ENCODE measurements at regions not wholly inside any gene's neighbourhood (a gene's known extent, or its start where the extent isn't known, plus 50 kb on each side); places are given as distances from the start of the nearest gene placed in this dataset.
"Not testable (repeated sequence)": the region's sequence is repeated elsewhere in the genome, so short reads cannot be mapped to it uniquely, and the experiment has no call there.

DNA sequence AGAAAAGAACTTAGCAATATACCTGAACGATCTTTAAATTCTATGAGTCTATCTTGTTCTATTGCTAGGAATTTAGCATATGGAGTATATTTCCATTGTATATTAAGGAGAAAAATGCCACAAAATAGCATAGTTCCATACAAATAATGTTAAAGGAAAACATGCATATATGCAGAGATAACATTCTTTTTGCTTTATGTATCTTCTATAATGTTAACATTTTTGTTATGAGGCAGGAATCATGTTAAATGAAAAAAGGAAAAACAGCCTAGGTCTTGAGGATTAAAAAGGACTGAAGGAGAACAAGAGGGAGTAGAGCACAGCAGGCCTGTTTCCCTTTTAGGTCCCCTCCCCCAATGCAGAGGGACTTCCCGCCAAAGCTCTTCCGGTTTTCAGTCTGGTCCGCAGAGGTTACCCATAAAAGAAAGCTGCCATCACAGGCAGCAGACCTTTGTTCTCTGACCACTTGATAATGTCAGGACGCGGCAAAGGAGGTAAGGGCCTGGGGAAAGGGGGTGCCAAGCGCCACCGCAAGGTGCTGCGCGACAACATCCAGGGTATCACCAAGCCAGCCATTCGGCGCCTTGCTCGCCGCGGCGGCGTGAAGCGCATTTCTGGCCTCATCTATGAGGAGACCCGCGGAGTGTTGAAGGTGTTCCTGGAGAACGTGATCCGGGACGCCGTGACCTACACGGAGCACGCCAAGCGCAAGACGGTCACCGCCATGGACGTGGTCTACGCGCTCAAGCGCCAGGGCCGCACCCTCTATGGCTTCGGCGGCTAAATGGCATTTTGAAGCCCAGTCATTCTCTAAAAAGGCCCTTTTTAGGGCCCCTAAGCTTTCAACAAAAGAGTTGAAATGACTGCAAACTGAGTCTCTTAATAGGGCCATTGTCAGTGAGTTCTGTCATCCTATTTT is 108.4 kb upstream of the PRSS16 start:
- no peak for DNase-seq (ENCODE audit: low read depth)
- in situ Hi-C loops (cut with HindIII; ENCODE audit: low pct_unique_long_range_greater_than_20kb, low sequenced_read_pairs) = no loop called here

DNA sequence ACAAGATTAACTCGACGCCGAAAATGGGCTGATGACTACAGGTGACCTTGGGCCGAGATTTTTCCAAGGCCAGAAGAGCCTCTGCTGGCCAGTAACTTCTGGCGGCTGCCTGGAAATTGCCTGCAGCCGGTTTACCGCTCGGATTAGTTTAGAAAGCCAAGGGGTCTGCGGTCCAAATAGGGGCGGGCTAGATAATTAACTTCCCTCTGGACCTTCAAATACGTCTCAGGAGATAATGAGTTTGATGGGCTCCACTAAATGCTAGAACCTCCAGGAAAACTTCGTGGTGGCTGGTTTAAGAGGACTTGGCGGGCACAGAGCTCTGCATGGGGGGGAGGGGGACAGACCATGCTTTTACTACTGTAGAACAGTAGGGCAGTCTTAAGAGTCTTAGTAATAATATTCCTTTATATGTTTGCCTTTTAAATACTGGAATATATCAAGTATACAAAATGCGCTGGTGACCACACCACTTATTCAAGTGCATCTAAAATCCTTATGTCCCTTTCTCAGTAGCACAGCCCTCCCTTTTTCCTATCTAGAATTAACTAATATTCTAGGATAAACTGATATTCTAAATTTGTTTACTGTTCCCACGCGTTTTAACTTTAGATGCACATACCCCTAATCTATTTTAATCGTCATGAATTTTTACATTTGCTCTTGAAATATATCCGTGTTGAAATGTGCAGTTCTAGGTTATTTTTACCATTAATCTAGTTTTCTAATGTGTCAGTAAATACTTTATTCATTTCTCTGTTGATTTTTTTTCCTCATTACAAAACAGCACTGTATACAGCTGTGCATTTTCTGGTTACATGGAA is 107.5 kb upstream of the PRSS16 start:
- in situ Hi-C loops (cut with HindIII; ENCODE audit: low pct_unique_long_range_greater_than_20kb, low sequenced_read_pairs) = no loop called here
- no peak for DNase-seq (ENCODE audit: low read depth)

DNA sequence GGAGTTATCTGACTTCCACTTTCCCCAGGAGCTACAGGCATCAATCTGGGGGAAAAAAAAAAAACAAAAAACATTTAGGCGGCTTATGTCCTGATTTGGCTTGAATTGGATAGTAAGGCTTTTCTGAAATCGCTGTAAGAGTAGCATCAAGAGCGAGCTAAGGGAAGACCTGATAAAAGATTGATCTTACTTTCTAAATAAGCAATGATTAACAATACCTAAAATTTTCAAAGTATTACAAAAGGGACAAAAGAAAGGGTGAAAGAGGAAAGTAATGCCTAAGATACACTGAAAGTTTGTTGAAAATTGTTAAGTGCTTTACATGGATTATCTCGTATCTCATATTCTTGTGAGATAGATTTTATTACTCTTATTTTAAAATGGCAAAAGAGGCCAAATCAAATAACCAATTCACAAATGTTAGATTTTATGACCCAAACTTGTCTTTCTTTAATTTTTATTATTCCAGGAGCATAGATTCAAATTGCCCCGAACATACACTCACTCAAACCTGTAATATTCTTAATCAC is 106.4 kb upstream of the PRSS16 start:
- in situ Hi-C loops (cut with HindIII; ENCODE audit: low pct_unique_long_range_greater_than_20kb, low sequenced_read_pairs) = no loop called here

DNA sequence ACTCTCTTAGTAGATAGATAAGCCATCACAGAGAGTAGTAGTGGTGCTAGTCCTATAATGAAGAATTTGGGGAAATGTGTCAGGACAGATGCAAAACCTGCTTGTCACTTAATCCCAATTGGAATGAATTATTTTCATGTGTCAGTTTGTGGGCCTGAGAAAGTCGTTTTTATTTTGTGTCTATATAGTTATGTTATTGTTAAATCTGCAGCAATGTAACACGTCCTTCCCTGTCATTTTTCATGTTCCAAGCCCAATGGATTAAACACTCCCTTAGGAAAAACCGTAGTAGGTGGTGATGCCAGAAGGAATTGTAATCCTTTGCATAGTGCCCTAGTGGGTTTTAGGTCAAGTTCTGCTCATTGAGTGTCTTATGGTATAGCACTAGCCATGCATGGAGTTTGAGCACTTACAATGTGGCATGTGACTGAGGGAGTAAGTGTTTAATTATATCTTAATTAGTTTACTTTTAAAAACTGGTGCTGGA is 105.9 kb upstream of the PRSS16 start:
- no peak for DNase-seq (ENCODE audit: low read depth)
- in situ Hi-C loops (cut with HindIII; ENCODE audit: low pct_unique_long_range_greater_than_20kb, low sequenced_read_pairs) = no loop called here

More for the DNA sequence above, 106.4 kb upstream of the PRSS16 start:
- no peak for DNase-seq (ENCODE audit: low read depth)

DNA sequence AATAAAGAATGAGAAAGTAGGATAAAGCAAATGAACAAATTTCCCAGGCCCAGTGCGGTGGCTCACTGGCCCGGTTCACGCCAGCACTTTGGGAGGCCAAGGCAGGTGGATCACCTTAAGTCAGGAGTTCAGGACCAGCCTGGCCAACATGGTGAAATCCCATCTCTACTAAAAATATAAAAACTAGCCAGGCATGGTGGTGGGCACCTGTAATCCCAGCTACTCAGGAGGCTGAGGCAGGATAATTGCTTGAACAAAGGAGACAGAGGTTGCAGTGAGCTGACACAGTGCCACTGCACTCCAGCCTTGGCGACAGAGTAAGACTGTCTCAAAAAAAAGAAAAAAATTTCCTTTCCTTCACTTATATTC is 104.5 kb upstream of the PRSS16 start:
- DNase-seq (ENCODE audit: low read depth); in situ Hi-C loops (cut with HindIII; ENCODE audit: low pct_unique_long_range_greater_than_20kb, low sequenced_read_pairs): not testable (repeated sequence)

DNA sequence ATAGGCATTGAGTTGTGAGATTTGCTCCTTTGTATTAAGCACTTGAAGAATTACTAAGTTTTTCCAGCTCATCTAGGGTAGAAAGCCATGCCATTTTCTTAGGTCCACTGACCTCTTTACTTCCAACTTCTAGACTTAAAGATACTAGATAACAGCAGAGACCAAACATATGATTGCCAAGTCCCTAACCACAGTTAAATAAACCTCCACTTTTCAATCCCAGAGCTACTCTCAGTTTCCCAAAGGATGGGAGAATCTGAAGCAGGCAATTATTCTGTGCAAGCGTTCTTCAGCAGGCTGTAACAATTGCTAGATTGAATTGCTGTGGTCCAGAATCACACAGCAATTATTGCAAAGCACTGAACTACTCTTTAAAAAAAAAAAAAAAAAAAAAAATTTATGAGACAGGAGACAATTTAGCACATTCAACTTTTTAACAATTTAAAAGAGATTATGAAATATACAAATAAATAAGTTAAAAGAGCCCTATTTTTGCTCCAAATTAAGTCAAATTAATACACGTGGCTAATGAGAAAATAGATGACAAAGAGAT is 104.0 kb upstream of the PRSS16 start:
- in situ Hi-C loops (cut with HindIII; ENCODE audit: low pct_unique_long_range_greater_than_20kb, low sequenced_read_pairs) = no loop called here
- DNase-seq (ENCODE audit: low read depth) = no peak

DNA sequence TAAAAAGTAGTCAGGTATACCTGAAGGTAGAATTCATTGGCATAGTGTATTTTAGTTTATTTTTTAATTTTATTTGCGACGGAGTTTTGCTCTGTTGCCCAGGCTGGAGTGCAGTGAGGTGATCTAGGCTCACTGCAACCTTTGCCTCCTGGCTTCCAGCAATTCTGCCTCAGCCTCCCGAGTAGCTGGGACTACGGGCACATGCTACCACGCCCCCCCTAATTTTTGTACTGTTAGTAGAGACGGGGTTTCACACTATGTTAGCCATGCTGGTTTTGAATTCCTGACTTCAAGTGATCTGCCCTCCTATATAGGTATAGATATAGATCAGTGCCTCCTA is 102.8 kb upstream of the PRSS16 start:
- in situ Hi-C loops (cut with HindIII; ENCODE audit: low pct_unique_long_range_greater_than_20kb, low sequenced_read_pairs) = no loop called here
- DNase-seq (ENCODE audit: low read depth) = no peak

DNA sequence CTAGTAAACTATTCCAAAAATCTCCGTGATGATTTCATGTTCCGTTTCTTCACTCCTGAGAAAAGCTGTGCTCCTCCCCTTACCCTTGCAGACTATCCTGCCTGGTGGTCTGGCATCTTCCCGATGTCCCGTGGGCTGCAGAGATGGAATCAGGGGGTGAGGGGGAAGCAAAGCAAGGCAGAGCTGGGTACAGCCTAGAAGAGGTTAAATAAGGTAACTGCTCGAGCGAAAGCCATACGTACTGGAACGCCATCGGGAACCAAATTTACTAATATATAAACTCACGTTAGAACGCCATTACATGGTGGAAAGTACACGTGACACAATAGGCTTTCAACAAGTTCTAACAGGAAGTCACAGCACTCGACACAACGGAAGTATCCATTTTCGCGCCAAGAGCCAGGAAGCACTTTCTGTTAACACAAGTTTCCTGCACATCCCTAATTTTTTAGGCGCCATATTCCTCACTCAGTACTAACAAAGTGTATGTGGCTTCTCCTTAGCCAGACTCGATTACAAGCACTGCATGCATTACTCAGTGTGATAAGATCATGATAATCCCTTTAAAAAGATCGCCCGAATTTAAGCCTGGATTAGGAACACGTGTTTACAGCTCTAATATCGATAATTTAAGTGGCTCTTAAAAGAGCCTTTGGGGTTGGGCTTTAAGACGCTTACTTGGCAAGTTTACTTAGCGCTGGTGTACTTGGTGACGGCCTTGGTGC is 101.6 kb upstream of the PRSS16 start:
- in situ Hi-C loops (cut with HindIII; ENCODE audit: low pct_unique_long_range_greater_than_20kb, low sequenced_read_pairs) = no loop called here
- peak; percentile 86 for DNase-seq (ENCODE audit: low read depth)

DNA sequence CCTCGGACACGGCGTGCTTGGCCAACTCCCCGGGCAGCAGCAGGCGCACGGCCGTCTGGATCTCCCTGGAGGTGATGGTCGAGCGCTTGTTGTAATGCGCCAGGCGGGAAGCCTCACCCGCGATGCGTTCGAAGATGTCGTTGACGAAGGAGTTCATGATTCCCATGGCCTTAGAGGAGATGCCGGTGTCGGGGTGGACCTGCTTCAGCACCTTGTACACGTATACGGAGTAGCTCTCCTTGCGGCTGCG is 101.1 kb upstream of the PRSS16 start:
- DNase-seq (ENCODE audit: low read depth); in situ Hi-C loops (cut with HindIII; ENCODE audit: low pct_unique_long_range_greater_than_20kb, low sequenced_read_pairs): not testable (repeated sequence)

DNA sequence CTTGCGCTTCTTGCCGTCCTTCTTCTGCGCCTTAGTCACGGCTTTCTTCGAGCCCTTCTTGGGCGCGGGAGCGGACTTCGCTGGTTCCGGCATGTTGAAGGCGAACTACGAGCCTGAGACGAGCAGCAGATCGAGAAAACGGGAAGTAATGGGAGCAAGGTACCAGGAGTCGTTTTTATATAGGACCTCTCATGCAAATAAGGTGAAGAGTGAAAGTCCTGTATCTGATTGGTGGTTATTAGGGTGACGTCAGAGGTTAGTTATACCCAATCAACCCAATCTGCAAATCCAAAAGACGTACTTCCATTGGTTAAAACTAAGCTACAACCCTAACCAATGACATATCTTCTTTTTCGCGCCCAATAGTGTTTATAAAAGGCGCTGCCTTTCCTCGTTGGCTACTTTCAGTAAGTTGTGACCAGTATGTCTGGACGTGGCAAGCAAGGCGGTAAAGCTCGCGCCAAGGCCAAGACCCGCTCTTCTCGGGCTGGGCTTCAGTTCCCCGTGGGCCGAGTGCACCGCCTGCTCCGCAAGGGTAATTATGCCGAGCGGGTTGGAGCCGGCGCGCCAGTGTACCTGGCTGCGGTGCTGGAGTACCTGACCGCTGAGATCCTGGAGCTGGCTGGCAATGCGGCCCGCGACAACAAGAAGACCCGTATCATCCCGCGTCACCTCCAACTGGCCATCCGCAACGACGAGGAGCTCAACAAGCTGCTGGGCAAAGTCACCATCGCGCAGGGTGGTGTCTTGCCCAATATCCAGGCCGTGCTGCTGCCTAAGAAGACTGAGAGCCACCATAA is 100.6 kb upstream of the PRSS16 start:
- DNase-seq (ENCODE audit: low read depth) = peak; percentile 99
- in situ Hi-C loops (cut with HindIII; ENCODE audit: low pct_unique_long_range_greater_than_20kb, low sequenced_read_pairs) = no loop called here

DNA sequence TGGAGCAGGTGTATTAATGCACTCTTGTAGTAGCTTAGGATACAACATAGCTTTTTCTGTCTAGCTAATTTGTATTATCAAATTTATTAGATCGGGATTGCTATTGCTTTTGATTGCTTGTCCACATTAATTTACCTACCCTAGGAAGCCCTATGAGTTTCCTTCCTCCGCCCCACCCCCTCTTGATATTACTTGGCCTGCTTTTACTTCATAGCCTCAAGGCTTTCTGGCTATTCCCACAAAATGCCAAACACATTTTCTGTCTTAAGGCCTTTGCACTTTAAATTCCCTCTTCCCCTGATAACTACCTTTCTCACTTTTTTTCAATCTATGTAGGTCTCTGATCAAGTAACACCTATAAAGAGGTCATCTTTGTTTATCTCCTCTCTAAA is 99.1 kb upstream of the PRSS16 start:
- in situ Hi-C loops (cut with HindIII; ENCODE audit: low pct_unique_long_range_greater_than_20kb, low sequenced_read_pairs) = no loop called here
- DNase-seq (ENCODE audit: low read depth) = no peak

DNA sequence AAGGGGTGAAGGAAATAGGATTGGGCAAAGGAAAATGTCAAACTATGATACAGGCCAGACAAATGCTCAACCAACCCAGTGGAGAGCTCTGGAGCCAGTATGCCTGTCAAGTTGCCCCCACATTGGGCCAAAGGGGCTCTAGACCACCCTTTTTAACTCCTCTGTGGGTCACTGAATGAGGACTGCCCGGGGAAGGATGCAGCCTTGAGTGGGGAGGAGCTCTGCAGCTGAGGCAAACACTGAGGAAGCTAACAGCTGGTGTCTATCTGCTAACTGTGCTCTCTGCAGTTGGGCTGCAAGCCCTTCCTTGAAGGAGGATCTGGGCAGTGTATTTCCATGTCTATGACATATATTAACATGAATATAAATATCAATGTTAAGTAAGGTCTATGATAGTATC is 98.4 kb upstream of the PRSS16 start:
- no peak for DNase-seq (ENCODE audit: low read depth)
- in situ Hi-C loops (cut with HindIII; ENCODE audit: low pct_unique_long_range_greater_than_20kb, low sequenced_read_pairs) = no loop called here

DNA sequence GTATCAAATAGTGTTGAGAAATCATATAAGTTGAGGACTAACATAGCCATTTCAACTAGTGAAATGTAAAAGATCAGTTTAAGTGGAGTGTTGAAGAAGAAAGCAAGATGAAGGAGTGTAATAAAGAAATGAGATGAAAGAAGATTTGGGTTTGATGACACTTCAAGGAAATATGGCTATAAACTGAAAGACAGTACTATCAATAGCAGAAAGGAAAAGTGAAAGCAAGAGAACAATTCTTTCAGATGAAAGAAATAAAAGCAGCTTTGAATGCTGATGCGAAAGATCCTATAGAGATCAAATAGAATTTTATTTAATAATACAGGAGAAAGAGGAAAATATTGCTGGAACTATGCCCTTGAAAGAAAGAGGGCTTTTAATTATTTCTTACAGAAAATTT is 92.8 kb upstream of the PRSS16 start:
- no peak for DNase-seq (ENCODE audit: low read depth)
- in situ Hi-C loops (cut with HindIII; ENCODE audit: low pct_unique_long_range_greater_than_20kb, low sequenced_read_pairs) = loop anchor here (25.0 kb wide), 1 partner anchor 733 kb away; a partner anchor contains a TSS

DNA sequence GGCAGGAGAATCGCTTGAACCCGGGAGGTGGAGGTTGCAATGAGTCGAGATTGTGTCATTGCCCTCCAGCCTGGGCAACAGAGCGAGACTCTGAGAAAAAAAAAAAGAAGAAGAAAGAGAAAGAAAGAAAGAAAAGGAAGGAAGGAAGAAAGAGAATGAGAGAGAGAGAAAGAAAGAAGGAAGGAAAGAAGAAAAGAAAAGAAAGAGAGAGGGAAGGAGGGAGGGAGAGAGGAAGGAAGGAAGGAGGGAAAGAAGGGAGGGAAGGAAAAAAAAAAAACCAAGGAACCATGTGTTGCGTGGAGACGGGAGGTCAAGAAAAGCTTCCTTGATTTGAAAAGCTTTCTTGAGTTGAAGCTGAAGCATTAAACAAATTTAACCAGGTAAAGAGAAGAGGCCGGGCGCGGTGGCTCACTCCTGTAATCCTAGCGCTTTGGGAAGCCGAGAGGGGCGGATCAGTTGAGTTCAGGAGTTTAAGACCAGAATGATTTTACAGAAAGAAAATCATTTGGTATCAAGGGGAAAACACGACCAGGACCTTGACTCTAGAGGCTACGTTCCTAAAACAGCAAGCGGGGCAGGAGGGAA is 90.5 kb upstream of the PRSS16 start:
- in situ Hi-C loops (cut with HindIII; ENCODE audit: low pct_unique_long_range_greater_than_20kb, low sequenced_read_pairs) = loop anchor here (25.0 kb wide), 1 partner anchor 730 kb away; a partner anchor contains a TSS

DNA sequence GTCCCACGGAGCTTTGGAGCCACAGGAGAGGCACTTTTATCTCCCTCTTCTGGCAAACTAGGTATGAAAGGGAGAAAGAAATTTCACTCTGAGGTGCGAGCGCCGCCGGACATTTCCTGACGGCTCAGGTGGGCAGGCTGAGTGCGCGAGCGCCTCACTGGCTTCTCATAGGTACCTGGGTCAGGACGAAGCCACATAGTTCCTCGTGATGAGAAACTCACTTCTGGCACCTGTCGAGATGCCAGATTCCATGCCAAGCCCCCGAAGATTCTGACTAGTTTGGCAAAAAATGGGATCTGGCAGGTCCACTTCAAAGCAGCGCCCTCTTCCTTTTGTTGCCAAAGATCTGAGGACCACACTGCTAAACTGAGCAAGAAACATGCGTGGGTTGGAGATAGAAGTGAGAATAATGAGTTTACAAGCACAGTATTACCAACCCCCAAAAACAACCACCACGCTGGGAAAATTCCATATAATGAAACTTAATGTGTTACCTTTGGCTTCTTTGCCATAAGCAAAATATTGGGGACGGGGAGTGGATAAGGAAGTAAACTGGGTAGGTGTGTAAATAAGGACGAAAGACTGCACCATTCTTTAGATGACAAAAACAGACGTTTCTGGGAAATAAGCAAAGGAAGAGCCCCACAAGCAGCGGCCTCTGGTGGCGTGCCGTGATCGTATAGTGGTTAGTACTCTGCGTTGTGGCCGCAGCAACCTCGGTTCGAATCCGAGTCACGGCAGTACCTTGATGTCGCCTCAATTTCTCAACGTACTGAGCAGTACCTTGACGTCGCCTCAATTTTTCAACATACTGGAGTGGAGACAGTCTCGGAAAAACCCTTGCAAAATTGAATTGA is 89.8 kb upstream of the PRSS16 start:
- in situ Hi-C loops (cut with HindIII; ENCODE audit: low pct_unique_long_range_greater_than_20kb, low sequenced_read_pairs) = loop anchor here (25.0 kb wide), 1 partner anchor 730 kb away; a partner anchor contains a TSS
- DNase-seq (ENCODE audit: low read depth) = peak; percentile 68

More for the DNA sequence above, 90.5 kb upstream of the PRSS16 start:
- no peak for DNase-seq (ENCODE audit: low read depth)

DNA sequence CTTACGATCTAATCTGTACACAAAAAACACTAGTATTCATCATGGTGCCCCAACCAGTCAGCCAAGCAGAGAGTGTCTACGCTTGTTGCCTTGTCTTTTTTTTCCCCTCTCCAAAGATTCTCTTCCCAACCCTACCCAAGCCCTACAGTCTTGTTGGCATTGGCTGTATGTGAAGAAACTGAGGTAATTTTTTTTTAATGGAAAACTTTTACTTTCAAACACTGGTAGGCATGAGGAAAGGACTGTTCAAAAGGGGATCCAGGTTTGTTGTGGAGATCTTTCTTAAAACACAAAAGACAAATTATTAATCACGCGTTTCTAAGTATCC is 89.2 kb upstream of the PRSS16 start:
- in situ Hi-C loops (cut with HindIII; ENCODE audit: low pct_unique_long_range_greater_than_20kb, low sequenced_read_pairs) = loop anchor here (25.0 kb wide), 1 partner anchor 729 kb away; a partner anchor contains a TSS
- no peak for DNase-seq (ENCODE audit: low read depth)
